A673 (cell line): ENCODE measurements at regions not wholly inside any gene's neighbourhood (a gene's known extent, or its start where the extent isn't known, plus 50 kb on each side); places are given as distances from the start of the nearest gene placed in this dataset.
A peak's percentile ranks its signal among the peaks of the same experiment; 100 is the strongest.

Experiments
- BruUV-seq: library from RNA; stranded (reverse); fragments of 400-500 nt; replicated peaks from 2 replicates; lab custom pipeline; 2021; lab: Mats Ljungman, UMichigan
- CTCF ChIA-PET: fragments of 300-600 bp; sonication (Branson Sonifier 250); formaldehyde crosslinking; loops from one replicate; lab custom pipeline; 2022; ENCODE audit warnings: antibody characterized with exemption; lab: Charles Lee
- POLR2A ChIA-PET: fragments of 300-600 bp; sonication (Branson Sonifier 250); formaldehyde crosslinking; loops from one replicate; lab custom pipeline; 2022; ENCODE audit warnings: antibody characterized with exemption; ENCODE audit not compliant: low non-redundant PET; lab: Charles Lee
- DNase-seq: peaks from one replicate; pipeline ENCODE4 v3.0.0-alpha.2; 2015; ENCODE audit warnings: low spot score
- H3K27ac ChIP-seq: fragments of 200-600 bp; sonication (generic); 2 replicates; pipeline ENCODE4 v1.5.1; 2016; ENCODE audit warnings: mixed run types, low read depth, mild to moderate bottlenecking, mixed read lengths, antibody characterized with exemption, low read length; ENCODE audit not compliant: poor library complexity, severe bottlenecking
- H3K27me3 ChIP-seq: fragments of 200-600 bp; sonication (generic); replicated peaks from 2 replicates; pipeline ENCODE4 v1.6.1; 2017; ENCODE audit warnings: mixed run types, low read depth, mild to moderate bottlenecking, mixed read lengths, antibody characterized with exemption, low read length; ENCODE audit not compliant: insufficient read depth, poor library complexity
- H3K36me3 ChIP-seq: fragments of 200-600 bp; sonication (generic); 2 replicates; pipeline ENCODE4 v1.6.1; 2016; ENCODE audit warnings: mixed run types, mild to moderate bottlenecking, mixed read lengths, antibody characterized with exemption, low read length; ENCODE audit not compliant: insufficient read depth, poor library complexity, severe bottlenecking
- H3K4me1 ChIP-seq: fragments of 200-600 bp; sonication (generic); 2 replicates; pipeline ENCODE4 v1.6.1; 2017; ENCODE audit warnings: mixed run types, mild to moderate bottlenecking, mixed read lengths, antibody characterized with exemption, low read length; ENCODE audit not compliant: insufficient read depth, poor library complexity, severe bottlenecking
- H3K4me3 ChIP-seq: fragments of 200-600 bp; sonication (generic); 2 replicates; pipeline ENCODE4 v1.5.1; 2016; ENCODE audit warnings: low read depth, mixed run types, mild to moderate bottlenecking, mixed read lengths, low read length; ENCODE audit not compliant: poor library complexity, severe bottlenecking
- H3K9me3 ChIP-seq: fragments of 200-600 bp; sonication (generic); 2 replicates; pipeline ENCODE4 v1.6.1; 2016; ENCODE audit warnings: mixed run types, low read depth, mild to moderate bottlenecking, mixed read lengths, antibody characterized with exemption, low read length; ENCODE audit not compliant: poor library complexity, severe bottlenecking
- EZH2 ChIP-seq: fragments of 200-600 bp; sonication (generic); IDR thresholded peaks from 2 replicates; pipeline ENCODE4 v1.6.1; 2017; ENCODE audit warnings: borderline replicate concordance, low read depth, mild to moderate bottlenecking, mixed read lengths, antibody characterized with exemption, low read length; ENCODE audit not compliant: poor library complexity, severe bottlenecking
- intact Hi-C: fragments of 100-400 bp; cut with micrococcal nuclease; formaldehyde crosslinking; loops from one replicate; pipeline ENCODE4 v1.10.0; 2022; ENCODE audit not compliant: unreplicated experiment
- TF ChIP-seq, protein P1 (sequence below): fragments of 300-800, 200-600 bp; sonication (generic); conservative IDR thresholded peaks from 2 replicates; pipeline ENCODE4 v1.5.1; 2017; ENCODE audit warnings: low read depth, mild to moderate bottlenecking, antibody characterized with exemption, low read length, moderate library complexity, mixed read lengths

DNA sequence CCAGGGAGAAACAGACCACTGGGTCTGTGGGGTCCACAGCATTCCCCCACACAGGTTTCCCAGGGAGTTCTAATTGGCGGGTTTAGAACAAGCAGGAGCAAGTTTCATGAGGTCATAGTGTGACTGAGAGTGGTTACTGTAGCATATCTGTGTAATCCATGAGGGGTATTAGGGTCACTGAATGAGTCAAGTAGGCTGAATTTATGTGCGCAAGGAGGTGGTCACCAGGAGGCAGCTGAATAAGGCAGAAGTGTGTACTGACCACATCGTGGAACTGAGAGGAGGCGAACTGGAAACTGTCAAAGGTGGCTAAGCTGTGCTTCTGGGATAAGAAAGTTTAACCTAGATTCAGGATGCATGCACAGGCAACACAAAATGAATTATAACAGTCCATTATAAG, 876.0 kb downstream of the METTL15 start:
- no TSS peak for BruUV-seq
- Histone ChIP-seq H3K4me3 (no peak overlapping the region), H3K9me3 (no peaks in the 10 kb centered on the region), H3K4me1 (peaks cover 14% of the 10 kb centered on the region), H3K36me3 (no peaks in the 10 kb centered on the region), H3K27me3 (peaks cover 41% of the 10 kb centered on the region), H3K27ac (no peak overlapping the region)
- CTCF ChIA-PET, result no interaction called here
- POLR2A ChIA-PET, result no interaction called here
- TF ChIP-seq, protein P1, sequence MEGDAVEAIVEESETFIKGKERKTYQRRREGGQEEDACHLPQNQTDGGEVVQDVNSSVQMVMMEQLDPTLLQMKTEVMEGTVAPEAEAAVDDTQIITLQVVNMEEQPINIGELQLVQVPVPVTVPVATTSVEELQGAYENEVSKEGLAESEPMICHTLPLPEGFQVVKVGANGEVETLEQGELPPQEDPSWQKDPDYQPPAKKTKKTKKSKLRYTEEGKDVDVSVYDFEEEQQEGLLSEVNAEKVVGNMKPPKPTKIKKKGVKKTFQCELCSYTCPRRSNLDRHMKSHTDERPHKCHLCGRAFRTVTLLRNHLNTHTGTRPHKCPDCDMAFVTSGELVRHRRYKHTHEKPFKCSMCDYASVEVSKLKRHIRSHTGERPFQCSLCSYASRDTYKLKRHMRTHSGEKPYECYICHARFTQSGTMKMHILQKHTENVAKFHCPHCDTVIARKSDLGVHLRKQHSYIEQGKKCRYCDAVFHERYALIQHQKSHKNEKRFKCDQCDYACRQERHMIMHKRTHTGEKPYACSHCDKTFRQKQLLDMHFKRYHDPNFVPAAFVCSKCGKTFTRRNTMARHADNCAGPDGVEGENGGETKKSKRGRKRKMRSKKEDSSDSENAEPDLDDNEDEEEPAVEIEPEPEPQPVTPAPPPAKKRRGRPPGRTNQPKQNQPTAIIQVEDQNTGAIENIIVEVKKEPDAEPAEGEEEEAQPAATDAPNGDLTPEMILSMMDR, result no peak
- TF ChIP-seq EZH2, result no peak
- intact Hi-C loops, result loop anchor here (5.0 kb wide), 1 partner anchor 173 kb away; no protein-coding TSS in a partner anchor
- no peak for DNase-seq

DNA sequence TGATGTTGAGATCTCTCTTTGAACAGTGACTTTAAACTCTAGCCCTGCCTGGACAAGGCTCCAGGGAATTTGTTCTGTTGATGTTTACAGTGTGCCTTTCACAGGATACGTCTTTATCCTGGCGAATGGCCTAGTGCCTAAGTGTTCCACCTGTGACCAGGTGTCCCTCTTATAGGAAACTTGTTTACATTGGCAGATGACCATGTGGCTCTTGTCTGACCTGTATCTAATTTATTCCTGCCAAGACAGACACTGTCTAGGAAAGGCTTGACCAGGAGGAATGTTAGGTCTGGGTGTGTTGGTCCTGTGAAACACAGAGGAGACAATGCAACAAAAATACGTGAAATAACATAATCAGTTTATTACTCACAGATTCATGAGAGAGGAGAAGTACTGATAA, 875.6 kb downstream of the METTL15 start:
- H3K36me3 ChIP-seq, result no peaks in the 10 kb centered on the region
- no peaks in the 10 kb centered on the region for H3K9me3 ChIP-seq
- POLR2A ChIA-PET, result no interaction called here
- no TSS peak for BruUV-seq
- peaks cover 14% of the 10 kb centered on the region for H3K4me1 ChIP-seq
- no peak for TF ChIP-seq EZH2
- TF ChIP-seq, protein P1, result no peak
- DNase-seq, result no peak
- H3K27me3 ChIP-seq, result peaks cover 41% of the 10 kb centered on the region
- CTCF ChIA-PET, result no interaction called here
- no peak overlapping the region for H3K4me3 ChIP-seq
- H3K27ac ChIP-seq, result no peak overlapping the region
- intact Hi-C loops, result loop anchor here (5.0 kb wide), 1 partner anchor 174 kb away; no protein-coding TSS in a partner anchor

DNA sequence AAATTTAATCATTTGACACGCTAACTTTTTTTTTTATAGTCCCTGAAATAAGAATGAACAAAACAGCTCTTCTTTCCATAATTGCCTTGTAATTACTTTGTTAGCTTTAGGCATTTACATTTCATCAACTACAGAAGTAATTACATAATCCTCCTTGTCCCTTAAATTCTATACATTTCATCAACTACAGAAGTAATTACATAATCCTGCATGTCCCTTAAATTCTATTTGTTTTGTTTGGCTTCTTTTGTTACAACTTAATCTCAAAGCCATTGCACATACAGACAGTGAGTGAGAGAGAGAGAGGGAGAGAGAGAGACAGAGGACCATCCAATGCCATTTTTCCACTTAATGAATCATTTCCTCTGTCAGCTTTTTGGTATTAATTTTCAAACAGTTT, 873.2 kb downstream of the METTL15 start:
- intact Hi-C loops, result loop anchor here (5.0 kb wide), 1 partner anchor 176 kb away; no protein-coding TSS in a partner anchor
- POLR2A ChIA-PET, result no interaction called here
- Histone ChIP-seq H3K27ac (no peak overlapping the region), H3K4me1 (peaks cover 14% of the 10 kb centered on the region), H3K36me3 (no peaks in the 10 kb centered on the region), H3K27me3 (peaks cover 45% of the 10 kb centered on the region), H3K9me3 (no peaks in the 10 kb centered on the region), H3K4me3 (no peak overlapping the region)
- DNase-seq, result peak; percentile 95
- BruUV-seq, result no TSS peak
- TF ChIP-seq EZH2, result no peak
- TF ChIP-seq, protein P1, result no peak
- CTCF ChIA-PET, result interaction anchor here (1.3 kb wide), 1 partner anchor 178 kb away, joined by 4 read pairs; no protein-coding TSS in a partner anchor
